Psoas muscle (tissue), 7 donors: ENCODE measurements at regions not wholly inside any gene's neighbourhood (a gene's known extent, or its start where the extent isn't known, plus 50 kb on each side); places are given as distances from the start of the nearest gene placed in this dataset.

Experiments used
- ATAC-seq, 4 donors: fragments of 200-7000 bp; cut with Tn5 transposase; one replicate each; pipeline ENCODE4 v1.9.1; 2020; ENCODE audit warnings: moderate library complexity in 3 of 4, mild to moderate bottlenecking in 2 of 4
- DNase-seq, 2 donors: peaks; one replicate each; pipeline ENCODE4 v3.0.0-alpha.2; 2020
- H3K27ac ChIP-seq: fragments of 200-600 bp; one replicate; pipeline ENCODE4 v1.8.0; 2022
- H3K27me3 ChIP-seq, 3 donors: fragments of 200-600 bp in 1 of 3; one replicate each; pipeline versions ENCODE4 v1.6.1 to v1.8.0; 2013 to 2022; ENCODE audit warnings: low read length in 2 of 3, mild to moderate bottlenecking in 2 of 3, moderate library complexity in 1 of 3; ENCODE audit not compliant: insufficient read depth in 3 of 3
- H3K36me3 ChIP-seq, 2 donors: fragments of 200-600 bp in 1 of 2; one replicate each; pipeline versions ENCODE4 v1.6.1 to v1.8.0; 2013 to 2022; ENCODE audit warnings: low read depth in 1 of 2, mild to moderate bottlenecking in 1 of 2, moderate library complexity in 1 of 2; ENCODE audit not compliant: insufficient read depth in 1 of 2
- H3K4me1 ChIP-seq: fragments of 200-600 bp; one replicate; pipeline ENCODE4 v1.8.0; 2022
- H3K4me3 ChIP-seq: fragments of 200-600 bp; one replicate; pipeline ENCODE4 v1.8.0; 2022; ENCODE audit warnings: mild to moderate bottlenecking
- H3K9me3 ChIP-seq: fragments of 200-600 bp; one replicate; pipeline ENCODE4 v1.8.0; 2022
- WGBS, 3 donors: extraction: QIAGEN DNeasy Blood & Tissue Kit; methylation state at CpG; one replicate each; pipeline versions ENCODE4 v1.1.6 to v1.1.7; 2013; 5-methylcytosine and 5-hydroxymethylcytosine counted together
- intact Hi-C, 2 donors: fragments of 100-400 bp; cut with DNase I; formaldehyde crosslinking; loops; one replicate each; pipeline versions ENCODE4 v1.11.0 to v1.14.2; 2022
- TF ChIP-seq, protein P1 (sequence below): fragments of 200-600 bp; IDR thresholded peaks from one replicate; pipeline ENCODE4 v1.8.0; 2022; ENCODE audit warnings: antibody characterized with exemption
- donor health status: healthy with polysubstance abuse.
- donor health status: DM: no; HTN: no; CAD: no; lungs with moderate emphysema.
- donor health status: Bipolar disorder and iron deficiency.
- donor health status: healthy.
- donor health status: DM: yes; HTN: yes; CAD: no.
- donor health status: DM: no; HTN: no; CAD: no.
- donor health status: DM: yes; HTN: yes; CAD: no.

DNA sequence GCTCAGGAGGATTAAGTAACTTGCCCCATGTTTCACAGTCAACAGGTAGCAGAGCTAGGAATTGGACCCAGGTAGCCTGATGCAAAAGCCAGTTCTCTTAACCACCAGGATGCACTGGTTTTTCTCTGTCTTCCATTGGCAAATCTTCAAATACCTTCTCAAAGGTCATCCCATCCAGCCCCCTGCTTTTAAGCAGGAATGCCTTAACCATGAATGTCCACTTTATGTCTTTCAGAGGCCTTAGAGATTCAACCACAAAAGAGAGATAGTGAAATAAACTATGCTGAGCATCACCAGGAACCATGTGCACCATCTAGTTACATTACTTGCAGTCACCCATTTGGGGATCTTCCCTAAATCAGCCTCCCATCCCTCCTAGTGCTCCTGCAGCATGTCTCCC is 94.3 kb downstream of the C17orf67 start:
- intact Hi-C loops = no loop called here
- no peaks in the 10 kb centered on the region for H3K4me1 ChIP-seq
- H3K9me3 ChIP-seq = no peaks in the 10 kb centered on the region
- DNase-seq = no peak
- no peaks in the 10 kb centered on the region for H3K36me3 ChIP-seq
- no peak for ATAC-seq
- no peak overlapping the region for H3K4me3 ChIP-seq
- TF ChIP-seq, protein P1, sequence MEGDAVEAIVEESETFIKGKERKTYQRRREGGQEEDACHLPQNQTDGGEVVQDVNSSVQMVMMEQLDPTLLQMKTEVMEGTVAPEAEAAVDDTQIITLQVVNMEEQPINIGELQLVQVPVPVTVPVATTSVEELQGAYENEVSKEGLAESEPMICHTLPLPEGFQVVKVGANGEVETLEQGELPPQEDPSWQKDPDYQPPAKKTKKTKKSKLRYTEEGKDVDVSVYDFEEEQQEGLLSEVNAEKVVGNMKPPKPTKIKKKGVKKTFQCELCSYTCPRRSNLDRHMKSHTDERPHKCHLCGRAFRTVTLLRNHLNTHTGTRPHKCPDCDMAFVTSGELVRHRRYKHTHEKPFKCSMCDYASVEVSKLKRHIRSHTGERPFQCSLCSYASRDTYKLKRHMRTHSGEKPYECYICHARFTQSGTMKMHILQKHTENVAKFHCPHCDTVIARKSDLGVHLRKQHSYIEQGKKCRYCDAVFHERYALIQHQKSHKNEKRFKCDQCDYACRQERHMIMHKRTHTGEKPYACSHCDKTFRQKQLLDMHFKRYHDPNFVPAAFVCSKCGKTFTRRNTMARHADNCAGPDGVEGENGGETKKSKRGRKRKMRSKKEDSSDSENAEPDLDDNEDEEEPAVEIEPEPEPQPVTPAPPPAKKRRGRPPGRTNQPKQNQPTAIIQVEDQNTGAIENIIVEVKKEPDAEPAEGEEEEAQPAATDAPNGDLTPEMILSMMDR = no peak
- H3K27me3 ChIP-seq = peaks cover 0 to 8% (median 0%) of the 10 kb centered on the region in 3 donors
- H3K27ac ChIP-seq = no peak overlapping the region

GRCh38 chr17:56739776-56740175 is 93.9 kb downstream of the C17orf67 start:
- ATAC-seq = no peak
- whole genome bisulfite sequencing, 3 donors = 28 to 37% (median 29%) methylated on average over 6 of the region's 6 CpGs
- intact Hi-C loops = no loop called here
- no peak for DNase-seq
- H3K9me3 ChIP-seq = no peaks in the 10 kb centered on the region
- TF ChIP-seq, protein P1 = no peak
- H3K4me3 ChIP-seq = no peak overlapping the region
- H3K27me3 ChIP-seq = peaks cover 0 to 8% (median 0%) of the 10 kb centered on the region in 3 donors
- no peaks in the 10 kb centered on the region for H3K4me1 ChIP-seq
- no peak overlapping the region for H3K27ac ChIP-seq
- H3K36me3 ChIP-seq = no peaks in the 10 kb centered on the region

DNA sequence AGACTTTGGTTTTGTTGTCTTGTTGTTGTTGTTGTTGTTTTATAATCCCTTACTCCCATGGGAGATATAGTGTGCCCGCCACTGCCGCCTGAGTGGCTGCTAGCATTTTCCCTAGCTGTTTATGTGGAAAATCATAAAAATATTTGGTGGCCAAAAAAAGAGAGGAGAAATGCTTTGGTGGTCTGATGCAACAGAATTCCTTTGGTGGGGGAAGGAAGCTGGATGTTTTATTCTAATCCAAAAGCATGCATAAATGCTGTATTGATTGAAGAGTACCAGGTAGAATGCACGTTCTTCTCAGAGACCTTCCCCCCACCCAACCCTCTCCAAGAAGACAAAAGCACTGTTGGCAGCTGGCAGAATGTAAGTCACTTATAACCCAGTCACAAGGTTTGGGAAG is 93.2 kb downstream of the C17orf67 start:
- Histone ChIP-seq H3K27ac (no peak overlapping the region), H3K9me3 (no peaks in the 10 kb centered on the region), H3K4me3 (no peak overlapping the region), H3K27me3 (peaks cover 0 to 8% (median 0%) of the 10 kb centered on the region in 3 donors), H3K4me1 (no peaks in the 10 kb centered on the region), H3K36me3 (no peaks in the 10 kb centered on the region)
- TF ChIP-seq, protein P1 = no peak
- WGBS, 3 donors = 27 to 52% (median 31%) methylated on average over 3 of the region's 3 CpGs
- DNase-seq (no peak), ATAC-seq (no peak)
- intact Hi-C loops = no loop called here
